ENCODE measurements at regions not wholly inside any gene's neighbourhood (a gene's known extent, or its start where the extent isn't known, plus 50 kb on each side); places are given as distances from the start of the nearest gene placed in this dataset.
"Not testable (repeated sequence)": the region's sequence is repeated elsewhere in the genome, so short reads cannot be mapped to it uniquely, and the experiment has no call there.

DNA sequence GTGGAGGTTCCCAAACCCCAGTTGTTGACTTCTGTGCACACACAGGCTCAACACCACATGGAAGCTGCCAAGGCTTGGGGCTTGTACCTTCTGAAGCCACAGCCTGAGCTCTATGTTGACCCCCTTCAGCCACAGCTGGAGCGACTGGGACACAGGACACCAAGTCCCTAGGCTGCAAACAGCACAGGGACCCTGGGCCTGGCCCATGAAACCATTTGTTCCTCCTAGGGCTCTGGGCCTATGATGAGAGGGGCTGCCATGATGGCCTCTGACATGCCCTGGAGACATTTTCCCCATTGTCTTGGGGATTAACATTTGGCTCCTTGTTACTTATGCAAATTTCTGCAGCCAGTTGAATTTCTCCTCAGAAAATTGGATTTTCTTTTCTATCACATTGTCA is 449.6 kb upstream of the ZEB2 start:
- DNase-seq (ENCODE audit: low read depth in 2 of 2, low spot score in 1 of 2) = not testable (repeated sequence)

DNA sequence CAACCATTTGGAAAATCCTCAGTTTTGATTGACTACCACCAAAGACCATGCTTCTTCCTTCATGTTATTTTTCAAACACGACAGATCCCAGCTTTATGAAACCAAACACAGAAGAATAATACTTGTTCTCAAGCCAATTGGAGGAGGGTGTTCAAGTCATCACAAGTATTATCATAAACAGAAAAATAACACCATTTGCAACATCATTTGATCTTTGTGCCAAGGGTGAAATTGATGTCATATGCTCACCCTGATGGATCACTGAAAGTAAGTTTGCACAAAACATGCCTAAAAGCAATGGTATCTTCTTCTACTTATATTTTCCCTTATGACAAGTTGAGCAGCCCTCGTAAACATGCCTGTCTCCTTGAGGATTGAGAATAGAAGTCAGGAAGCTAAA is 448.0 kb upstream of the ZEB2 start:
- no peak for DNase-seq (ENCODE audit: low read depth in 2 of 2, low spot score in 1 of 2)

DNA sequence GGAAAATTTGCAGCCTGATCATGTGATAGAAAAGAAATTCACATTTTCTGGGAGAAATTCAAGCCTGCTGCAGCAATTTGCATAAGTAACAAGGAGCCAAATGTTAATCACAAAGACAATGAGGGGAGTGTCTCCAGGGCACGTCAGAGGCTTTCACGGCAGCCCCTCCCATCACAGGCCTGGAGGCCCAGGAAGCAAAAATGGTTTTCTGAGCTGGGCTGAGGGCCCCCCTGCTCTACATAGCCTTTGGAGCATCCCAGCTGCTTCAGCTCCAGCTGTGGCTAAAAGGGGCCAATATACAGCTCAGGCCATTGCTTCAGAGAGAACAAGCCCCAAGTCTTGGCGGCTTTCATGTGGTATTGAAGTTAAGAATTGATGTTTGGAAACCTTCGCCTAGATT is 445.3 kb upstream of the ZEB2 start:
- DNase-seq (ENCODE audit: low read depth in 2 of 2, low spot score in 1 of 2) = no peak

DNA sequence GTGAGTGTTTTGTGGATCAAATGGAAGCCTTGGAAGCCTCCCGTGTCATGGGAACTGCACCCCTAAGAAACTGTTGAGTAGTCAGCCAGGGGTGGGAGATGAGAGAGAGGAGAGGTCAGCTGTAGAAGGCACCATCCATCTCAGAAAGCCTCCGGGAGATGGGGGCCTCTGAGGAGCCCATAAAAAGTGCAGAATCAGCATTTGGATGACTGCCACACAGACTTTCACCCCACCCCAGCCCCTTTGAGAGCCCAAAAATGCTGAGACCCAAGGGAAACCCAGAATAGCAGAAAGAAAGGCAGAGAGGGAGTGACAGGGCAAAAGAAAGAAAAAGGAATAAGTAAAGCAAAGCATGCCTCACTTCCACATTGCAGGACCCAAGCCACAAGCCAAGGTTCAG is 443.1 kb upstream of the ZEB2 start:
- DNase-seq (ENCODE audit: low read depth in 2 of 2, low spot score in 1 of 2) = no peak

DNA sequence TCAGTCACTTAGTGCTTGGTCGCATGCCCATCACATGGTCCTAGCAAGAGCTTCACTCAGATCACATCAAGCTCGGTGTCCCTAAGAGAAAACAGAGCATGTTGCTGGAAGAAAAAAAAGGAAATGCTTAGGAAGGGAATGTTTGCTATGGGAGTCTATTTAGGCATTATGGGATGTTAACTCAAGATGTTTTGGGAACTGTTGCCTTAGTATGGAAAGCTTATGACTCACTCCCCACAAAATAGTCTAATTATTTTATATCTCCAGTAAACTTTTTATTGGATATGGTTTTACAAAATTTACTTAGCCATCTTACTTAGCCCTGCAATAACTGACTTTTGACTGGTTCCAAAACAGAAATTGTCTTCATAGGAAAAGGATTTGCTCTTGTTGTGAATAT is 439.5 kb upstream of the ZEB2 start:
- DNase-seq (ENCODE audit: low read depth in 2 of 2, low spot score in 1 of 2) = no peak

DNA sequence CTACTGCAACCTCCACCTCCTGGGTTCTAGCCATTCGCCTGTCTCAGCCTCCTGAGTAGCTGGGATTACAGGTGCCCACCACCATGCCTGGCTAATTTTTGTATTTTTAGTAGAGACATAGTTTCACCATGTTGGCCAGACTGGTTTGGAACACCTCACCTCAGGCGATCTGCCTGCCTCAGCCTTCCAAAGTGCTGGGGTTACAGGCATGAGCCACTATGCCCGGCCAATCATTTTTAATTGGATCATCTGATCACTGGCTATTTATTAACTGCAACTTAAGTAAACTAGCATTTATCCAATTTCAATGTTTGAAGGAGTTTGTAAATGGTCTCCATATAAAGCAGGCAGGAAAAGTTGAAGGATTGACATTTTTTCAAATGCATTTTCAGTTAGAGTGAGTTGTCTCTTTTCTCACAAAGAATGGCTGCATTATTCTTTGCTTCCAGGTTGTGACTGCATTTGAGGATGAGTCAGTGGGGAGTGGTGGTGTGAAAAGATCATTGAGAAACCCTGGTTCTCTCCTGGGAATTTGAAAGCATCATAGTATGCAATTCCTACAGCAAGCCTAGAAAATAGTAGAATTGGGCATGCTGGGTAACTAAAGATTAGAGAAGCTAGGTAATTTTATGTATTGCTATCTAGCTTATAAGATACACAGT is 431.1 kb upstream of the ZEB2 start:
- DNase-seq (ENCODE audit: low read depth in 2 of 2, low spot score in 1 of 2) = no peak

DNA sequence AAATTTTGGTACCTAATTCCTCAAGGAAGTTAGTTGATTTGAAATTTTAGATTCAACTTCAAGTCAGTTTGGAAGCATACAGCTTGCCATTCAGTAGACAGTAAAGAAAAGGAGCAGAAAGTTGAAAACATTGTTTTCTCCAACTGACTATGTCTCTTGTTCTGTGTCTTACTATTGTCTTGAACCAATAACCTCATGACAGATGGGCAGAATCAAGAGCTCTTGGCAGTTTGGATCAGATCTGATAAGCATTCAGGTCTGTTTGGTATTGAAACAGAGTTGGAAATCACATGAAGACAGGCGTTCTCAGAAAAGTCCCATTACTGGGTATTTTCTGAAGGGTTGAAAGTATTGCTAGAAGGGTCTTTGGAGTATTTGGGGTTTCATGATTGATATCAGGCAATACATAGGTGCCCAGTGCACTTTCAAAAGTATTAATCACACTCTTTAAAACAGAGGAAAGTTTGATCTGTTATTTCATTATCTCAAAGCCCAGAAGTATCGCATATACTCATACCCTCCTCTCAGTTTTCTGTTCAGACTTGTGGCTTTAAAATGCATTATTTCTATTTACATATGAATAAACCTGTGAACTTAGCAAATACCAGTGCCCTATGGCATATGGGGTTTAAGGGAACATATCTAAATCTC is 428.4 kb upstream of the ZEB2 start:
- no peak for DNase-seq (ENCODE audit: low read depth in 2 of 2, low spot score in 1 of 2)

DNA sequence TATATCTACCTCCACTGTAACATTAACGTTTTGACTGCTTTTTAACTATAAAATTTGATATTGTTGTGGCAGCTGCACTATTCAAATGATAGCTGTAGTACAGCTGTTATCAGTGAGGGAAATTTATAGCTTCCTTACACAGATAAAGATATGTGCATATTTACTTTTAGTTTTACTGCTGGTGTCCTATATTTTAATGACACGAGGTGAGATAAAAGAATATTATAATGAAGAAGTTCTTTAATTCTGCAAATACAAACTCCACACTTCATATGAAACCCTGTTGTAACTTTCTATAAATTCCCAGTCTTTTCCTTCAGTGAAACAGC is 427.8 kb upstream of the ZEB2 start:
- DNase-seq (ENCODE audit: low read depth in 2 of 2, low spot score in 1 of 2) = no peak

DNA sequence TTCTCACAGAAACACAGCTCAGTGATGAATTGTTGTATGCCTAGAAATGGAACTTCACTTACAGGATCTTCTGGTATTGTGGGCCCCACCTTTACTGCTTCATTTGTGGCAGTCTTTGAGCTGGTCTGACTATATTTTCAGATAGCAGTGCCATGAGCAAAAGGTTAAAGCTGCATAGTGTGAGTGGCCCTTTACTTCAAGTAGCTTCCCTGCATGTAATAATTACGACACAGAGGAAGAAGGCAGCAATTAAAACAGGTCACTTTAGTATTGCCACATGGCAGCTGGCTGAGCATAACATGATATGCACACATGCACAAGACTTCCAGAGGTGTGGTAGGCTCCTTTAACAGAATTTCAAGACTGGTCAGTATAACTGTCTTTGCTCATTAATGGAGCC is 426.3 kb upstream of the ZEB2 start:
- DNase-seq (ENCODE audit: low read depth in 2 of 2, low spot score in 1 of 2) = no peak

DNA sequence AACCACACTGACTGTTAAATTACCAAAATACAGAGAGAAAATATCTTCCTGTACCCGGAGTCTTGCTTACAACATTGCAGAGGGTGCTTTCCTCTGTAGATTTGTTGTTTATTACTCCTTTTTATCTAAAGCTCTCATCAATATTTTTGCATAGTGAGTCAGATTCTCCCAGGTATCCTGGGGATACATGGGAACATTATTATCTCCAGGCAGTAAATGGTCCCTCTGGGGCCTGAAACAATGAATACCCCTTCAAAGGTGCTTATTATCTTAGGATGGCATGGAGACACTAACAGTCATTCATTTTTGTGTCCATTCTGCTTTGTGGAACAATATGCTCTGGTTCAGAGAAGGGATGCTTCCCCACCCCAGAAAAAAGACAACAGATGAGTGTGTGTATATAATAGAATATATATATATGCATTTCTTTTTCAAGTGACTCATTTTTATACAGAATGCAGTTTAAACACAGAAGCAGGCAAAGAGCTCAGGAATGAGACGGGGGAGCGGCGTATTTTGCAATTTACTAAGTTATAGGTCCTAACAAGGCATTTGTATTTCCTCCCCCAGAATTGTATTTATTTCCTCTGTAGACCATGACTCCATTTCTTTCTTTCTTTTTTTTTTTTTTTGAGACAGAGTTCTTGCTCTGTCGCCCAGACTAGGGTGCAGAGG is 424.8 kb upstream of the ZEB2 start:
- no peak for DNase-seq (ENCODE audit: low read depth in 2 of 2, low spot score in 1 of 2)

DNA sequence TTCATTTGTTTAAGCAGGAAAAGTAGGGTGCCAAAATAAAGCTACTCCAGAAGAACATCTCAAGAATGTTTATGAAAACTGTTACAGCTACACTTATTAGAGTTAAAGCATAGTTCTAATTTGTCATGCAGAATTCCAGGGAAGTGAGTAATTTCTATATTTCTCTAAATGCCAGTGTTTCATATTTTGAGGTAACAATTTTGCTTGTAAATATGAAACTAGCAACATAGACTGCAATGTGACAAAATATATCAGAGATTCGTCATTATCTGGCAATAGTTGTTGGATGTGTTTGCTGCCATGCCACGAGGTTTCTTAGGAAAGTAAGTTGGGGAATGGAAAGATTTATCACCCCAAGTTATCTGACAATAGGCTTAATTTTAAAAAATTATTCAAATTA is 424.1 kb upstream of the ZEB2 start:
- DNase-seq (ENCODE audit: low read depth in 2 of 2, low spot score in 1 of 2) = no peak

DNA sequence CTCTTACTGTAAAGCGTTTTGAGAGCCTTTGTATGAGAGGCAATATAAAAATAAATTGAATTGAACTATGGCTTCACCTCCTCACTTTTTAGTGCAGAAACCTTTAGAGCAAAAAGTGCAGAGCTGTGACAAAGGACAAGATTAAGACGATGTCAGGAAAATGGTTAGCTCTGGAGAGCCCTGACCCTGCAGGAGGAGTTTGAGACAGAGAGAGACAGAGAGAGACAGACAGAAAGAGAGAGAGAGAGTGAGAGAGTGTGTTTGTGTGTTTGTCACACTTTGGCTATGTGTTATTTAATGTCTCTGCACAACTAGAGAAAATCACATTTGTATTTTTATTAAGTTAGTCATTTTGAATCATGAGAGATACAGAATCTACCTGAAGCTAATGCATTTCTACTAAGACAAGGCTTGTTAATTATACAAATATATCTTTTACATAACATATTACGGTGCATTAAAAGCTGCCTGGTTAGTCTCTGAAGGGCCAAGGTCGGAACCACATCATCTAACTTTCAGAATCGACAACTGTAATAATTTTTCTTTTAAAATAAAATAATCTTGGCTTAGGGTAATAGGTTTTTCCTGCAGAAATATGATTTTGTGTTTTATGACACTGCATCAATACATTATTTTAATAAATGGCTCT is 423.5 kb upstream of the ZEB2 start:
- DNase-seq (ENCODE audit: low read depth in 2 of 2, low spot score in 1 of 2) = no peak

DNA sequence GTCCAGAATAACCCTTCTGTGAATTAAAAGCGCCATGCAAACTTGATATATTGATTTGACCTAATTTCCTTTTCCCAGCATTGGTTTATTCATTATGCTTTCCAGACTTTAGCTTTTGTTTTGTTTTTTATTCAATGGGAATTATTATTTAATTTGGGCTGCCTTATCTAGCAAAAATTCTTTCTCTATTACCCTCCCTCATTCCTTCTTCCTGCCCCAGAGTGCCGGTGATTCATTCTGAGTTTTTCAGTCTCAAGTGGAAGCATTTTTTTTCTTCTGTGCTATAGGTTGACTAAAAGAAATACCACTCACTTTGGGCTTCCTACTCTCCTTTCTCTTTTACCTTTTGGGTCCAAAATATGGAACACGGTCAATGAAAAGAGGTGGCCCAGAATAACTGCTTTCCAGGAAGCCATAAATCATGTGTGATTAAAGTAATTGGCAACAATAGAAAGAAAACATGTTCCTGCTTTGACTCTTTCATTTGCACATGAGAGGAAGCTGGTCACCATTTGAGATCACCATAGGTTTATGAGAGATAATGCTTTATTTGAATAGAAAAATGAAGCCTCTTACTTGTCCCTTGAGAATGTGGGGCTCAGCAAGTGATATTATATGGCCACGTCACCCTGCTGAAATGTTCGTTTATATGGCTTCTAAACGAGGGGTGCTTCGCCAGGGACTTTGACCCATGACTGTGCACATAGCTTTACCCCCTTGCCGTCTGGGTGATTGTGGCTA is 422.8 kb upstream of the ZEB2 start:
- no peak for DNase-seq (ENCODE audit: low read depth in 2 of 2, low spot score in 1 of 2)

DNA sequence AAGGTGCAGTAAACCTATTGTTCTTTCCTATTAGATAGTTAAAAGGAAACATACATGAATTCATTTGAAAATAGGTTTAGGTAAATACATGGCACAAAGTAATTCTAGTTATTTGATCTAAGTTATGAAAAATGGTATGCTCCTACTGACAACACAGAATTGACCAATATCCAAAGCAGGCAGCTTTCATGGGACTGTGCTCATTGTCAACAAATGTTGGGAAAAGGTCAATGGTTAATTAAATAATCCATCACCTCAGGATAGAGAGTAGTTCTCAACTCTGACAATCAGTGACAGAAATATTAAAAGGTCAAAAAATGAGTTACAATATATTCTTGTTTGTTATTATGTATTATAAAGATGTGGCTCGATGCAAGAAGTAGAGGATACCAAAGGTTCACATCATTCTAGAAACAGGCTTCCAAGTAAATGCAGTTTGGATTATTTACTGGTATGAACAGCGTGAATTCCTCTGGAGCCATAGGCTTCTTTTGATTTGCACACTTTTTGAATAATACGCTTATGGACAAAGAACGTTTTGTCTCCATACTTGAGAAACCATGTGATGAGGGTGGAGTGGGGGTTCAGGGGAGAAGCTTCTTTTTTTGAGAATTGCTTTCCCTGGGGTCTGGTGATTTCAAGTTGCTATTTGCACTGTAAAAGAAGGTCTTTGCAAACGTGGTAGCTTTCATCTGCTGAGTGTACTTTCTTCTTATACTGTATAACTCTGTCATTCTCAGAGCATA is 422.0 kb upstream of the ZEB2 start:
- DNase-seq (ENCODE audit: low read depth in 2 of 2, low spot score in 1 of 2) = no peak

DNA sequence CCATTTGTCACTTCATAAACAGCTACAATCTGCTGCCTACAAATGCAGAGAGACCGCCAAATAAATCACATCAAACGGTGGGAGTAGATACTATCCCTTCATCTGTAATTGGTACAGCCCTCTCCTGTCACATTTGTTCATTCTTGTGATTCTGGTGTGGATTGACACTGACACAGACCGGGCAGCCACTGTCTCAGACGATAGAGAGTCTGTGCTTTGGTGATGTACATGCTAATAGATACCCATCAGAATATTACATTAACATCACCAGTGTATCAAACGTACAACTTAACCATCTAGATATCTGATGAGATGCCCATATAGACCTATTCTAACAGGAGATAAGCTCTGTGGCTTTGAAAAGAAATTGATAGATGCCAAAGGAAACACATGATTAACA is 419.7 kb upstream of the ZEB2 start:
- DNase-seq (ENCODE audit: low read depth in 2 of 2, low spot score in 1 of 2) = no peak

DNA sequence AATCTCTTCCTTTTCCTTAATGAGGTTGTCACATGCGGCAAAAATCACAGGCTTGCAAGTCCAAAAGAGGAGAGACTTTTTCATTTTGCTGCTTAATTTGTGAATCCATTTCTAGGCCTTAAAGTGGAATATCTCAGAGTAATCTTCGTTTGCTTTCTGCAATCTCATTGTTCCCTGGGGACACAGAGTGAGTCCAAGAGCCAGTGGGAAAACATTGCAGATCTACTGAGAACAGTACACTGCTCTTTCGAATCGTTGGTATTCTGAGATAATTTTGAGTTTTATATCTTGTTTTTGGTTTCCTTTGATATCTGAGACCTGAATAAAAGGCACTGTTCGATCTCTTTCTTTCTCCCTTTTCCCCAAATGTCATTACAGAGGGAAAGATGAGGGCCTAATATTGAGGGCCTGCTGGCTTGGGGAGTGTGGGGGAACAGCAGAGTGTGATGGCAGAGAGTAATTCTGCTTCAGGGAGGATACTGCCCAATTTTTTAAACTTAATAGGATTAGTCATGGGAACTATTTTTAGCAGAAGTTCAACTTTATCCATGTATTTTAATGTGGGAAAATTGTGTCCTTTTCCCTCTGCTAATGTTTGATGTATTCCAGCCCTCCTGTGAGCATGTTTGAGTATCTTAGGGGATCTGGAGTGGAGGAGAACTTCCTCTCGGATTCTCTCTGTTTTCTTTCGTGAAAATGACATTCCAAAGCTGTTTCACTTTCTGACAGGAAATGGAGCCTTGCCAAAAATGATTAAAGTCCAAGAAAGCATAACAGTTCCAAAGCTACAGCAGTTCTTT is 418.2 kb upstream of the ZEB2 start:
- no peak for DNase-seq (ENCODE audit: low read depth in 2 of 2, low spot score in 1 of 2)

DNA sequence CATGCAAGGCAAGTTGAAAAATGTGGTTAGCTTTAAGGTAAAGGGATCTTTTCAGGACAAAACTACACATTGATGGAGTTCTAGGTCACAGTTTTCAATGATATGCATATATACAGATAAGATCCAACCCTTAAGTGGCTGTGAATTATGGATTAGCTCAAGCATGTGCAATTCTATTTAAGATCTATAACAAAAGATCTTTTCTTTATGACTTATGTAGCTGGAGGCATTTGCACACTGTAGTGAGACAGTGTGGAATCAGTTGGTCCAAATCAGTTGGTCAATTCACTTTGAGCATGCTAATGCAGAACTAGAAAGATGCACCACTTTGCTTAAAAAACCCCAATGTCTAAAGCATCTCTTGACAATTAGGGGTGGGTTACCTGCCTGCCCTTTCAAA is 417.1 kb upstream of the ZEB2 start:
- no peak for DNase-seq (ENCODE audit: low read depth in 2 of 2, low spot score in 1 of 2)

DNA sequence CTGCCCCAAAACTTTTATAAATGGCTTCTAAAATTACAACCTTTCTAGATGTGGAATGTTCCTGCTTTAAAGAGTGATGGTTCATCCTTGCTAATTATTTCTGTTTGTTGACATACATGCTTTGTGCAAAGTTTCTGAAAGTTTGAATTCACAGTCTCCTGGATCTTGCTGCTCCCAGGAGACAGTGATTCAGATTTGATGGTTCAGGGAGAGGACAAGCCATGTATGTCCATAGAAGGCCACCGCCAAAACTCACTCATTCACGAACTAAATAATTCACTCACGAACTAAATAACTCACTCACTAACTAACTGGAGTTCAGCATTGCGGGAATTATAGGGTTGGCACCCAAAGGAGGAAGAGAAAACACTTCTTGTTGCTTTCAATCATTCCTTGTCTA is 416.5 kb upstream of the ZEB2 start:
- DNase-seq (ENCODE audit: low read depth in 2 of 2, low spot score in 1 of 2) = no peak

DNA sequence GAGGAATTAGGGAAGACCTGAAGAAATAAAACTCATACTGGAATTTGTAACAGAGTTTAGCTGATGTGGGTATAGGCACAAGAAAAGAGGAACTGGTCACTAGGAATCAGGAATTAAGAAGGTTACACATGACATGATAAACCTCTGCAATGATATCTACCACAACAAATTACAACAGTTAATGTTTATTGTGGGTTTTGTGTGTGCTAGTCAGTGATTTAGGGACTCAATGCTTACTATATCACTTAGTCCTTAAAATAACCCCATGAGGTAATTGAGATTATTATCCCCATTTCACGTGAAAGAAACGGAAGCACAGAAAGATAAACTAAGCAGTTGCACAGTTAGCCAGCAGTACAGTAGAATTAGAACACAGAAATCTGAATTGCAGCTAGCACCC is 415.8 kb upstream of the ZEB2 start:
- no peak for DNase-seq (ENCODE audit: low read depth in 2 of 2, low spot score in 1 of 2)

DNA sequence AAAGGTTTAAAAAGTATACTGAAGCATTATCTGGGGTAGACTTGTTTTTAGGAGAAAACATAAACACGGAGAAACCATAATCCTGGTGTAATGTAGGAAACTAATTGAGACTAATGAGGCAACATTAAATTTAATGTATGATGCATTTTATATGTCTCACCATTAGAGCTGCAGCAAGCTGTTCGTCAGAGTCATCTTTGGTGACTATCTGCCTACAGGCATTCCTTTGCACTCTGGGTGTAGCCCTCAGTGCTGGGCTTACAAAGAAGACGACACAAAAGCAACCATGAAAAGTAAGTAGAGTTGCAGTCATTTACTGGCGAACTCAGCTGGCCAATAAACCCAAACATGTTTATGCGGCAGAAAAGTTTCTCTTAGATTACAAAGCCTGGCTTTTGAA is 415.3 kb upstream of the ZEB2 start:
- DNase-seq (ENCODE audit: low read depth in 2 of 2, low spot score in 1 of 2) = no peak

All from stimulated activated CD8-positive, alpha-beta memory T cell treated with anti-CD3 and anti-CD28 coated beads, Interleukin-4, amount 100 ng/mL, for 1 hour (primary cell).